NCI-H446 (cell line): ENCODE measurements at regions not wholly inside any gene's neighbourhood (a gene's known extent, or its start where the extent isn't known, plus 50 kb on each side); places are given as distances from the start of the nearest gene placed in this dataset.
"Not testable (repeated sequence)": the region's sequence is repeated elsewhere in the genome, so short reads cannot be mapped to it uniquely, and the experiment has no call there.

Experiments
- DNase-seq, 2 experiments: peaks; one replicate each; lab custom pipeline; 2025; lab: John Stamatoyannopoulos, UW

DNA sequence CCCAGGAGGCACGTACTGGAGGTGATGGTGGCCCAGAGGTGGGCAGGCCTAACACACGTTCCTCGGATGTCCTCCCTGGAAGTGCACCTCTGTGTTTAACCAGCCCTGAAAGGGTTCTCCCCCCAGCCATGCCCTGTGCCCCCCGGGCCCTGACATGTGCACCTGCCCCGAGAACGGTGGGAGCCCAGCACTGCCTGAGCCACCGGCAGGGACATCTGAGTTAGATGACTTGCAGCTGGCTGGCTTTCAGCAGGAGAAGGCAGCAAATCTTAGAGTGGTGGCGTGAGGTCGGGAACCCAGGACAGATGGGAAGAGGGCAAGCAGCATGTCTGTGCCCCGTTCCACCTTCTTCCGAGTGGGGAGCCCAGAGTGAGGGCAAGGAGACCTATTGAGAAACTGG lies 291.8 kb downstream of the TCERG1L start:
- no peak for DNase-seq

DNA sequence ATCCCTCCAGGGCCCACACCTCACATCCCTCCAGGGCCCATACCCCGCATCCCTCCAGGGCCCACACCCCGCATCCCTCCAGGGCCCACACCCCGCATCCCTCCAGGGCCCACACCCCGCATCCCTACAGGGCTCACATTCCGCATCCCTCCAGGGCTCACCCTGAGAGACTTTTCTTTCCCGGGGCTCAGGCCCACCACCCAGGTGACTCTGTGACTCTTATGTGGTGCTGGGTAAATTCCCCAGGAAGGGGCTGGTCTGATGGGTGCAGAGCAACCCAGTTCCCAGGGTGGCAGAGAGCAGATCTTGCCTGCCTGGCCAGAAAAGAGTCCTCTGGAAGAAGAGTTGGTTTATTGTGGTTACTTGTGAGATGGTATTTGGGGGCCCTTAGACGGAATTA lies 290.7 kb downstream of the TCERG1L start:
- no peak for DNase-seq

DNA sequence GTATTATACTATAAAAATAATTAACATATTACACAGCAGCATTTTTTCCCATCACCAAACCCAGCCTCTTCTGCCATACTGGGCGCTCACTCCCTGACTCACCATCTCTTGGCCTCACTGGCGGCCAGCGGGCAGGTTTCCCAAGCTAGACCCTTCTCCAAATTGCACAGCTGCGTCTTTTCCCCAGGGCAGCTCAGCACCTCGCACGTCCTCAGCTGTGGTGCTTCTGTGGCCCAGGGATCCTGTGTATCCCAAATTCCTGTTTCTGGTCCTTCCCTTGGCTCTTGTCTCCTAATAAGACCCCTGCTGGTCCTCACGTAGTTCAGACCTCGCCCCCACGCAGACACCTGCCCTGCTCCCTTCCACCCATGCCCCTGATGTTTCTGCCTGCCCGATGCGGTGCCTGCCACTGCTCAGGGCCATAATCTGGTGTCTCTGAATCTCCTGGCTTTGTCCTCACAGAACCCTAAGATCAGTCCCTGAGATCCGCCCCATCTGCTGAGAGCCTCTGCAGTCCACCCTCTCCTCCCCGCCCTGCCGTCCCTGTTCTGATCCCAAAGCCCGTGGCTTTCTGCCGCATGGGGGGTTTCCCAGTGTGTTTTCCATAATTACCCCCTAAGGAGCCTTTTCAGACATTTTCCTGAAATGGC lies 290.1 kb downstream of the TCERG1L start:
- DNase-seq, result no peak

DNA sequence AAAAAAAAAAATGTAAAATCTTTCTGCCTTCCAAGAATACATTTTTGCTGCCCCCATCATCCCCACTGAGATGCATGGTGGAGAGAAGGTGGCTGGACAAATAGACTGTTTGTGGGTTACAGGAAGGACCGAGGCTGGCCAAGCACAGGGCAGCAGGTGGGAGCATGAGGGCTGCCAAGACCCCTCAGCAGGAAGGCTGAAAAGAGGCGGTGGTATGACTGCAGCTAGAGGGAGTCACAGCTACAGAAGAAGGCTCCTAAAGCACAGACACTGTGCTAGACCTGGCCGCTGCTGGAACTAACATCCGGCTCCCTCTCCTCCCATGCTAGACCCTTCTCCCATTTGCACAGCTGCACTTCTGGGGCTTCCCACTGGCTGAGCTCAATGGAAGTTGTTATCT lies 289.6 kb downstream of the TCERG1L start:
- no peak for DNase-seq

DNA sequence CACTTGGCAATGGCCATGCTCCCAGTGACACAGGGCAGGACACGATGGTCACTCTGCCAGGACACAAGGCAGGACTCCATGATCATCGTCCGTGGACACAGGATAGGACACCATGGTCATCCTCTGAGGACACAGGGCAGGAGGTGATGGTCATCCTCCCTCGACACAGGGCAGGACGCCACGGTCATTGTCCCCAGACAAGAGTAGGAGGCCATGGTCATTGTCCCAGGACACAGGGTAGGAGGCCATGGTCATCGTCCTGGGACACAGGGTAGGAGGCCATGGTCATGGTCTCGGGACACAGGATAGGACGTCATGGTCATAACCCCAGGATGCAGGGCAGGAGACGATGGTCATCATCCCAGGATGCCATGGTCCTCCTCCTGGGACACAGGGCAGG lies 289.2 kb downstream of the TCERG1L start:
- DNase-seq, result no peak

DNA sequence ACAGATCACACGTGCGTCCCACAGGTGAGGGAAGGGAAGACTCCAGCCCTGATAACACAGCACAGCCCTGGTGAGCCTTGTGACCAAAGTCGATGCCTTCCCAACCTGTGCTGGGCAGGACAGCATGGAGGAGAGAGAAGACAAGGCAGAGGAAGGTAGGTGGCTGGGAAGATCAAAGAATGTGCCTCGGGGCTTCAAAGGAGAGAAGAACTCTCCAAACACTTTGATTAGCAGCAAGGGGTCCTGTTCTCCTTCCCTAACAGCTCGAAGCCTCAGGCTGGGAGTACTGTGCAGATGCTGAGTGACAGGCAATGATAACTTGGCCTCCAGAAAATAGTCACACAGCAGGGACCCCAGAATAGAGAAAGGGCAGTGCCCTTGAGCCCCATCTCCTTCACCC lies 288.5 kb downstream of the TCERG1L start:
- no peak for DNase-seq

DNA sequence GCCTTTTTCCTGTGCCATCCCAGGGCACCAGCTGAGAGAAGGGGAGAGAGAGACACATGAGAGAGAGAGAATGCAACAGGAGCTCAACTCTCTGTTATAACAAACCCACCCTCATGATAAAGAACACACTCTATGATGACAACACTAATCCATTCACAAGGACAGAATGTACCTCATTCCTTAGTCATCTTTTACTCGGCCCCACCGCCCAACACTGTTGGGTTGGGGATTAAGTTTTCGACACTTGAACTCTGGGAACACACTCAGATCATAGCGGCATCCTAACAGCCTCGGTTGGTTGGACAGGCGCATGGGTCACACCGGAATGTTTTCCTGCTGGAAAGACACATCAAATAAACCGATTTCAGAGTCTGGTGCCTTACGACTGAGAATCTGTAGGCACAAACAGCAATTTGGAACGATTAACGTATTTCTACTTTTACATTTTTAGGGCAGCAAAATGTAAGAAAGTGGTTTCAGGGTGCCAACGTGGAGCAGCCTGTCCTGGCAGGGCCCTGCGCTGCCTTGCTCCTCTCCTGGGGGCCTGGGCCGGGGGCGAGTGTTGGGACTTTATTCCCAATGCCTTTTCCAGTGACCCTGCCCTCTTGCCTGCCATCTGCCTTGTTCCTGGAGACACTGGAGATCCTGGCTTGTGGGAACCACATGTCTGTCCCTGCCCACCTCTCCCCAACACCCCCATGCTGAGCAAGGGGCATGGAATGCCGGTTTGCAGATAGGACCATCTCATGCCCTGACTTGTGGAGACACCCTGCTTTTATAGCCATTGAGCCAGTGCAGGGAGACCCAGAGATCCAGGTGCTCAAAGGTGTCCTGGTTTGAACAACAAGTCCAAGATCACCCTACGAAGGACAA lies 287.0 kb downstream of the TCERG1L start:
- no peak for DNase-seq

DNA sequence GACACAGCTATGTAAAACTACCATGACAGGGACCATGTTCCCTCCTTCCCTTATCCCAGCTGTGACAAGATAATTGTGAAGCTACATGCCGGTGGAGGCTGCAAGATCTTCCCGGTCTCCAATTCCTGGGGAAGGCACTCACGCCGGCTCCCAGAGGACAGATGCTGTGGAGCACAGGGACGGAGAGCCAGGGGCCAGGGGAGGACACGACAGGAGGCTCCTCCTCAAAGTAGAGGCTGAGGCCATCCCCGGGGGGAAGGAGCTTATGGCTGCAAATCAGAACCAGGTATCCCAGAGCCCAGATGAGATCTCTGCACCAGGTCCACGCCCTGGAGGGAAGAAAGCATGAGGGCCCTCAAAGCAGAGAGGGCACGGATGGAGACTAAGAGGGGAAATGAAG lies 286.2 kb downstream of the TCERG1L start:
- DNase-seq, result no peak

DNA sequence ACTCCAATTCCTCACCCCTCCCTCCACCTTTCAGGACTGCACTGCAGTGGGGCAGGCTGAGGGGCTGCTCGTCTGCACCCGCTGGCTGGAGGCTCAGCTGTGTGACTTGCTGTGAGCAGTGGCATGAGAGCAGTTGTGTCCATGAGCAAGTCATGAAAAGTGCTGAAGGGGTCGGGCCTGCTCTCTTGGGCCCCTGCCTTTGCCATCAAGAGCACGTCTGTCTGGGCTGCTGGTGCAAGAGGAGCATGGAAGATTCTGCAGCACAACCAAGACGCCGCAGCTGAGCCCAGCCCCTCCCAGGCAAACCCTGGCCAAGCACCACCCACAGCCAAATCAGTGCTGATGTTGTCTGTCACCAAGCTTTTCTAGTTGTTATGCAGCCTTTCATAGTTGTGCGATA lies 284.3 kb downstream of the TCERG1L start:
- DNase-seq, result no peak

DNA sequence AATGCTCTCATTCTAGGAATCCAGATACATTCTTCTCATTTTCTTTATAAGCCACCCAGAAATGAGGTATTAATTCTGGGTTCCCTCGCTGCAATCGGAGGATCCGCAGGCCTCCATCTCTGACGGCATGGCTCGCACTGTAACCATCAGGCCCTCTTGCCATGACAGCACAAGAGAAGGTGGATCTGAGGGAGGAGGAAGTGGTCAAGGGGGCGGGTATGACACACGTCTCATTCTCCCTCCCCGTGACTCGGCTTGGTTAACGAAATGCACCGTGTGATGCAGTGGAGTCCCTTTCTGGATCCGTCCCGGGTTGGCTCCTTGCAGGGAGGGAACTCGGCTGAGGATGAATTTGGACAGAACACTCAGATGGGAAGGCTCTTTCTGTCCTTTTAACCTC lies 280.2 kb downstream of the TCERG1L start:
- DNase-seq, result no peak

DNA sequence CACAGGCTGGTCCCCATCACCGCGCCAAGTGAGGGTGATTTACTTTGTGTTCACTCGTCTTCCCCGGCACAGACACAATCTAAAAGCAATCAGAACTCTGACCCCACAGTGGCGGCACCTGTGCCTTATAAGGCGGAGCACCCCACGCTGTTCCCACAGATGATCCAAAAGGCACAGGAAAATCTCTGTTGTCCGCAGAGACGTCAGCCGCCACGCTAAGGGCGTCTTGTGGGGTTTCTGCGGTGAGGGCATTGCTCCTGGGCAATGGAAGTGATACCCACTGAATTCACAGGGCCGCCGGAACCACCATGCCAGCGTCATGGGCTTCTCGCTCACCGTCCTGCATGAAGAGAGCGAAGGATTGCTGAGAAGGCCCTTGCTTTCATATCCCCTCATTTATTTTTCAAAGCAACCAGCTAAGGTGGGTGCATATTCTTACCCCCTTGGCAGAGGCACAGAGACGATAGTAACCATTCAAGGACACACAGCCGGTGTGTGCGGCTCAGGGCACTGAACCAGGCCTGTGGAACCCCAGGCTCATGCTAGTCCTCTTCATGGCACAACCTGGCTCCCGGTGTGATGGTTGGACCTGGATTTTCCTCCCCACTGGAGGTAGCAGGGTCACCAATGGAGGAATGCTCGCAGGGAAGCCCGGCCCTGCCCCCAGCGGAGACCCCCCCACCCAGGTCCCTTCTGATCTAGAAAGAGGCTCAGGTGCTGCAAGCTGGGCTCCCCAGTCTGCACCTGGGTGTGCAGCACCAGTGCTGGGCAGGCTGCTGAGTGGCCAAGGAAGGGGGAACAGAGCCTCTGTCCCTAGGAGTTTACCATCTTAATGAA lies 279.0 kb downstream of the TCERG1L start:
- no peak for DNase-seq

DNA sequence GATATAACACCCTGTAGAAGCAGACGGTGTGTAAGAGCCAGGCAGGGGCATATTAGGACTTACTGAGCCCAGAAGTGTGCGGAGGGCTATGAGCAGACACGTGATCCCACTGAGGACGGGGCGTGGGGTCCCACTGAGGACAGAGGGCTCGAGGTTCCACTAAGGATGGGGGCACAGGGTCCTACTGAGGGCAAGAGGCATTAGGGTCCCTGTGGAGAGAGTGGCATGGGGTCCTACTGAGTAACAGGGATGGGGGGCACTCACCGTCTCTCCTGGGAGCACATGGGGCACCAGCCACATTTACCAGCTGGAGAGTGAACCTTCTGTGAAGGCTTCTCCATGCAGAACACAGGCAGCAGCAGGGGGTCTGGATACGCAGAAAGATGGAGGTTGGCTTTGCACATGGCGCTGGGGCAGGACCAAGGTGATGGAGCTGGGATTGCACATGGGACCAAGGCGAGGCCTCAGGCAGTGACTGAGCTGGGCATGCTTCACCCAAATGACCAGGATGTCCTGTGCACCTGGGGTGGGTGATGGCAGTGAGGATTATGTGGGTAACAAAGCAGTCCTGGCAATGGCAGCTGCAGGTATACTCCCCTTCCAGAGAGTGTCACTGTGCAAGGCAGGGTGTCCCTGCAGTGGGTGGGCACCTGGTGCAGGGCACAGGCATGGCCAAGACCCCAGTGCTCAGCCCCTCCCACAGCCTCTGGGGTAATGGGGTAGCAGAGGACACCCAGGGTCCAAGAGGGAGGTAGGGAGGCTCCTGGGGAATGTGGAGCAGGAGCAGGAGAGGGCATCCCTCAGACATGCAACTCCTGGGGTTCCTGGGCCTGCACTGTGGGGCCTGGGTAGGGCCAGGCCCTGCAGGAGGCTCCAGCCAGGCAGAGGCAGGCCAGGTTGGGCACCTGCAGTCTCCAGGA lies 278.1 kb downstream of the TCERG1L start:
- no peak for DNase-seq

DNA sequence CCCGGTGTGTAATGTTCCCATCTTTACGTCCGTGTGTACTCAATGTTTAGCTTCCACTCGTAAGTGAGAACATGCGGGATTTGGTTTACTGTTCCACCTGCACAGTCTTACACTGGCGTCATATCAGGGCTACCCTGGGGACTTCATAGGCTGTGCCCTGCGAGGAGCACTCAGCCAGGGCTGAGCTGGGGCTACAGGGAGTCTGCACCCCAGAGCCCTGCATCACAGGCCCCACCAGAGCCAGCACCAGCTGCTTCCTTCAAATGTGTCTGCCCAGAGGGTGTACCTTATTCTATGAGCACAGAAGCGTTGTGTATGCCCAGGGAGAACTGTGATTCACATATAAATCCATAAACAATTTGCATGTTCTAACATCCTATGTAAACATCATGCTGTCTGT lies 277.1 kb downstream of the TCERG1L start:
- DNase-seq, result no peak

DNA sequence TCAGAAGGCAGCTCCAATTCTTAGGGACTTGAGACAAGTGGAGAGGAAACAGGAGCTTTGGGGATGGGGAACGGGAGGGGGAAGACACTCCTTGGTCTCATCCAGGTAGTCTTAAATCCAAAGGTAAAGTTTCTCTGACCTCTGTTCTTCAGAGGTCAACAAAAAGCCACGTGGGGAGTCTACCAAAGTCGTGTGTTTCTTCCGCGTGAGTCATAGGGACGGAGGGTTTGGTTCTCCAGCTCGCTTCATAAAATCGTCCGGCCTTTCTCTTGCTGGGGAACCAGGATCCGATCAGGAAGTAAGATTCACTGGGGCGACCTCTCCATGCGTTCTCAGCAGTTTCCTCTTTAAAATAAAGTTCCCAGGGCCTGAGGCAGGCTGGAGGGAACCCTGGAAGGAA lies 275.7 kb downstream of the TCERG1L start:
- no peak for DNase-seq

DNA sequence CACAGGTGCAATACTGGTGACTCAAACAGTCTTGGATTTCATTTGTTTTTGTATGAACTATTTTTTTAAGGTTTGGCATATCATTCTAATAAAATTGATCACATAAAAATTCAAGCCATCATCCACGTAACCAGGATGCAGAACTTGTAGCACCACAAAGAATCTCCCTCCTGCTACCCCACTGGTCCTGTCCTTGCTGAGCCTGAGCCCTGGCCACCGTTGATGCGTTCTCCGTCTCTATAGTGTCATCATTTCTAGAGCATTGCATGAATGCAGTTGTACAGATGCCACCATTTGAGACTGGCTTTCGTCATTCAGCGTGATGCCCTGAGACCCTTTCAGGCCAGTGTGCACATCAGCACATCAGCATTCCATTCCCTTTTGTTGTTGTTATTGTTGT lies 273.5 kb downstream of the TCERG1L start:
- DNase-seq, result no peak

DNA sequence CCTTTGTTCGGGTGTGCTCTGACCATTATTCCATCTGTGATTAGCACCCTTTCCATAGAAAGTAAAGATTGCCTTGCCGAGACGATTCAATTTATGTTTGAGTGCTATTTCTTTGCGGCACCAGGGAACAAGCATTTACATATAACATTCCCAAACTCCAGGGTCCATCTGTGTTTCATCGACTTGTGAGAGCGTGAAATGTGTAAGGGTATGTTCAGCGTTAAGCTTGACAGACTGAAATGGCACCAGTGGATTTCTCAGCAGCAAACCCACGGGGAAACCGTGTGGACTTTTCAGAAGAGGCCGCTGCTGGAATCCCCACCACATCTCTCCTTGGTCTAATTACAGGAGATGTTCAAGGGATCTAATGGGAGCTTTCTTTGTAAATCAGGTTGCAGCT lies 270.5 kb downstream of the TCERG1L start:
- no peak for DNase-seq

DNA sequence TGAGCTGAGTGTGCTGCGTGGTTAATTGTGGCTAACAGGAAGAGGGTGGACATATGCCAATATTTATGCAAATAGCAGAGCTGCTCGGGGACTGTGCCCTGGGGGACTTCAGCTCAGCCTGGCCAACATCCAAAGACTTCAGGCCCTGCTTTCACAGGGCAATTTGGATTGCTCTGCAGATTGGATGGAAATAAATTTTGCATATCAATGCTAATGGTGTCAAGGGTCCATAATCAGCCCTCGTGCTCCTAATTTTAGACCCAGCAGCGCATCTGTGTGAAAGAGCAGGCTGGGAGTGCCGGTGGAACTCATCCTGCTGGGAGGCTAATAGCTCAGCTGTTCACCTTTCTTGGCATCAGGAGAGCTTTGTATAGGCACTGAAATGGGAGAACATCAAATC lies 270.1 kb downstream of the TCERG1L start:
- no peak for DNase-seq

DNA sequence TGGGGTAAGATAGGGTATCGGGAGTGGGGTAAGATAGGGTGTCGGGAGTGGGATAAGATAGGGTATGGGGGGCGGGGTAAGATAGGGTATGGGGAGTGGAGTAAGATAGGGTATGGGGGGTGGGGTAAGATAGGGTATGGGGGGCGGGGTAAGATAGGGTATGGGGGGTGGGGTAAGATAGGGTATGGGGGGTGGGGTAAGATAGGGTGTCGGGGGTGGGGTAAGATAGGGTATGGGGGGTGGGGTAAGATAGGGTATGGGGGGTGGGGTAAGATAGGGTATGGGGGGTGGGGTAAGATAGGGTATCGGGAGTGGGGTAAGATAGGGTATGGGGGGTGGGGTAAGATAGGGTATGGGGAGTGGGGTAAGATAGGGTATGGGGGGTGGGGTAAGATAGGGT lies 269.5 kb downstream of the TCERG1L start:
- not testable (repeated sequence) for DNase-seq
